GM12891 (cell line): ENCODE measurements at regions not wholly inside any gene's neighbourhood (a gene's known extent, or its start where the extent isn't known, plus 50 kb on each side); places are given as distances from the start of the nearest gene placed in this dataset.

Experiments used
- PAX5 ChIP-seq: IDR thresholded peaks from 2 replicates; pipeline ENCODE4 v1.6.1; 2011; ENCODE audit warnings: low read length, moderate library complexity, mild to moderate bottlenecking; ENCODE audit not compliant: insufficient read depth, severe bottlenecking
- POLR2A ChIP-seq: IDR thresholded peaks from 2 replicates; pipeline ENCODE4 v1.6.1; 2011; ENCODE audit warnings: low read depth, low read length, control low read depth
- POLR2AphosphoS5 ChIP-seq: IDR thresholded peaks from 2 replicates; pipeline ENCODE4 v1.6.1; 2011; ENCODE audit warnings: low read depth, low read length, control low read depth
- POU2F2 ChIP-seq: IDR thresholded peaks from 2 replicates; pipeline ENCODE4 v1.6.1; 2011; ENCODE audit warnings: low read depth, mild to moderate bottlenecking, control low read depth, low read length, moderate library complexity
- TAF1 ChIP-seq: IDR thresholded peaks from 2 replicates; pipeline ENCODE4 v1.6.1; 2011; ENCODE audit warnings: low read depth, low read length, control low read depth

DNA sequence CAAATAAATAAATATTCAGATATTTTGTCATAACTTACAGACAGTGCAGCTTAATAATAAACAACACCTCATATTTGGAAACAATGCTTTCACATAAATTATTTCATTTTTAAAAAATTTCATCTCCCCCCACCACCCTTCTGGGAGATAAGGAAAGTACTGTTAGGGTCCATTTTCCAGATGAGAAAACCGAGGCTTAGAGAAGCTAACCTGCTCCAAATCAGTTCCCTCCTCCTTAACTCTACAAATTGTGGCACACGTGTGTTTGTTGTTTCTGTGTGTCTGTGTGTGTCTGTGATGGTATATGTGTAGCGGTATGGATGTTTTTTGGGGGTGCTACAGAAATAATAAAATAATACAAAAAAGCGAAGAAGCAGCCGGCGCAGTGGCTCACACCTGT, 54.2 kb upstream of the NAA20 start:
- TF ChIP-seq POLR2A (no peak), POLR2AphosphoS5 (no peak), TAF1 (no peak), POU2F2 (no peak), PAX5 (no peak)
